Tibial artery (tissue), 4 donors: ENCODE measurements at regions not wholly inside any gene's neighbourhood (a gene's known extent, or its start where the extent isn't known, plus 50 kb on each side); places are given as distances from the start of the nearest gene placed in this dataset.

Experiments
- DNase-seq, 2 donors: peaks; one replicate each; pipeline ENCODE4 v3.0.0-alpha.2; 2019
- H3K27ac ChIP-seq, 2 donors: fragments of 200-600 bp; sonication (generic) in 1 of 2; 1 replicate in 1 of 2; 2 replicates in 1 of 2; pipeline ENCODE4 v1.5.1; 2018 to 2019; ENCODE audit warnings: mild to moderate bottlenecking in 1 of 2
- H3K27me3 ChIP-seq, 2 donors: fragments of 200-600 bp; sonication (generic) in 1 of 2; one replicate each; pipeline versions ENCODE4 v1.5.1 to v1.6.0; 2016 to 2019
- H3K36me3 ChIP-seq, 3 donors: fragments of 200-600 bp; sonication (generic) in 2 of 3; one replicate each; pipeline ENCODE4 v1.5.1; 2016 to 2019; ENCODE audit warnings: mild to moderate bottlenecking in 2 of 3
- H3K4me1 ChIP-seq, 4 donors: fragments of 200-600 bp; sonication (generic) in 2 of 4; 1 replicate in 3 of 4; 2 replicates in 1 of 4; pipeline ENCODE4 v1.5.1; 2016 to 2019
- H3K4me3 ChIP-seq, 2 donors: fragments of 200-600 bp; sonication (generic) in 1 of 2; 1 replicate in 1 of 2; 2 replicates in 1 of 2; pipeline ENCODE4 v1.5.1; 2018 to 2019; ENCODE audit warnings: mild to moderate bottlenecking in 2 of 2
- H3K9me3 ChIP-seq, 3 donors: fragments of 200-600 bp; sonication (generic) in 1 of 3; one replicate each; pipeline ENCODE4 v1.5.1; 2016 to 2019
- CTCF ChIP-seq, 2 experiments: fragments of 200-600 bp in 1 of 2; fragments of 450-650 bp in 1 of 2; IDR thresholded peaks; one replicate each; pipeline ENCODE4 v1.5.1; 2017 to 2019; ENCODE audit warnings: antibody characterized with exemption in 2 of 2, mild to moderate bottlenecking in 1 of 2, moderate library complexity in 1 of 2
- intact Hi-C: fragments of 100-400 bp; cut with DNase I; formaldehyde crosslinking; loops from one replicate; pipeline ENCODE4 v1.15.0; 2023; ENCODE audit warnings: low total_unique reads

- no peak for TF ChIP-seq CTCF (IDR thresholded peaks at IDR 0.05)
Measured at GRCh38 chr19:32146664-32147063, 198.7 kb upstream of the ZNF507 start.

GRCh38 chr19:32150605-32151004 lies 194.8 kb upstream of the ZNF507 start:
- intact Hi-C loops = no loop called here
- Histone ChIP-seq H3K27me3 (no peaks in the 10 kb centered on the region), H3K4me1 (no peaks in the 10 kb centered on the region), H3K27ac (no peak overlapping the region), H3K4me3 (no peak overlapping the region), H3K9me3 (peaks cover 0 to 12% (median 10%) of the 10 kb centered on the region in 3 donors), H3K36me3 (no peaks in the 10 kb centered on the region)
- no peak for TF ChIP-seq CTCF (IDR thresholded peaks at IDR 0.05)
- no peak for DNase-seq

More at GRCh38 chr19:32146664-32147063, 198.7 kb upstream of the ZNF507 start:
- intact Hi-C loops = no loop called here
- no peaks in the 10 kb centered on the region for H3K36me3 ChIP-seq
- no peak overlapping the region for H3K27ac ChIP-seq
- H3K27me3 ChIP-seq = no peaks in the 10 kb centered on the region
- H3K4me3 ChIP-seq = no peak overlapping the region
- peaks cover 0 to 19% (median 11%) of the 10 kb centered on the region in 3 donors for H3K9me3 ChIP-seq
- no peaks in the 10 kb centered on the region for H3K4me1 ChIP-seq
- no peak for DNase-seq

- Histone ChIP-seq H3K36me3 (no peaks in the 10 kb centered on the region), H3K4me3 (no peak overlapping the region), H3K4me1 (no peaks in the 10 kb centered on the region), H3K27ac (no peak overlapping the region), H3K27me3 (no peaks in the 10 kb centered on the region), H3K9me3 (peaks cover 0 to 10% (median 0%) of the 10 kb centered on the region in 3 donors)
- DNase-seq = no peak
- intact Hi-C loops = no loop called here
- no peak for TF ChIP-seq CTCF (IDR thresholded peaks at IDR 0.05)
Measured at GRCh38 chr19:32154418-32154817, 191.0 kb upstream of the ZNF507 start.

- H3K27ac ChIP-seq = no peak overlapping the region
- no peaks in the 10 kb centered on the region for H3K4me1 ChIP-seq
- no peak for DNase-seq
- H3K27me3 ChIP-seq = peaks cover 0 to 9% of the 10 kb centered on the region in 2 donors
- intact Hi-C loops = no loop called here
- H3K4me3 ChIP-seq = no peak overlapping the region
- no peaks in the 10 kb centered on the region for H3K36me3 ChIP-seq
- no peaks in the 10 kb centered on the region for H3K9me3 ChIP-seq
- no peak for TF ChIP-seq CTCF (IDR thresholded peaks at IDR 0.05)
Measured at GRCh38 chr19:32164384-32164992, 180.9 kb upstream of the ZNF507 start.

GRCh38 chr19:32165141-32165540 lies 180.3 kb upstream of the ZNF507 start:
- intact Hi-C loops = no loop called here
- no peak for TF ChIP-seq CTCF (IDR thresholded peaks at IDR 0.05)
- H3K36me3 ChIP-seq = no peaks in the 10 kb centered on the region
- no peak for DNase-seq
- no peaks in the 10 kb centered on the region for H3K4me1 ChIP-seq
- H3K27ac ChIP-seq = no peak overlapping the region
- H3K4me3 ChIP-seq = no peak overlapping the region
- no peaks in the 10 kb centered on the region for H3K9me3 ChIP-seq
- peaks cover 0 to 9% of the 10 kb centered on the region in 2 donors for H3K27me3 ChIP-seq

GRCh38 chr19:32165750-32166149 lies 179.7 kb upstream of the ZNF507 start:
- no peak for DNase-seq
- no peak for TF ChIP-seq CTCF (IDR thresholded peaks at IDR 0.05)
- Histone ChIP-seq H3K36me3 (no peaks in the 10 kb centered on the region), H3K4me3 (no peak overlapping the region), H3K9me3 (no peaks in the 10 kb centered on the region), H3K4me1 (no peaks in the 10 kb centered on the region), H3K27me3 (peaks cover 0 to 9% of the 10 kb centered on the region in 2 donors), H3K27ac (no peak overlapping the region)
- intact Hi-C loops = no loop called here
